HUES48 (cell line): ENCODE measurements at regions not wholly inside any gene's neighbourhood (a gene's known extent, or its start where the extent isn't known, plus 50 kb on each side); places are given as distances from the start of the nearest gene placed in this dataset.

Source experiments
- H3K27ac ChIP-seq: one replicate; pipeline ENCODE4 v1.7.0; 2013; ENCODE audit warnings: low read depth, low read length, inconsistent platforms
- H3K27me3 ChIP-seq: 2 replicates; pipeline ENCODE4 v1.6.1; 2013; ENCODE audit warnings: mild to moderate bottlenecking, low read length; ENCODE audit not compliant: control insufficient read depth, insufficient read depth
- H3K36me3 ChIP-seq: 2 replicates; pipeline ENCODE4 v1.6.1; 2013; ENCODE audit warnings: low read length; ENCODE audit not compliant: control insufficient read depth, insufficient read depth
- H3K4me1 ChIP-seq: 2 replicates; pipeline ENCODE4 v1.6.1; 2013; ENCODE audit warnings: mild to moderate bottlenecking, low read length; ENCODE audit not compliant: control insufficient read depth, insufficient read depth
- H3K4me3 ChIP-seq: 2 replicates; pipeline ENCODE4 v1.5.1; 2013; ENCODE audit warnings: mild to moderate bottlenecking, low read depth, low read length
- H3K9ac ChIP-seq: 2 replicates; pipeline ENCODE4 v1.6.1; 2013; ENCODE audit warnings: mild to moderate bottlenecking, low read depth, low read length, moderate library complexity
- H3K9me3 ChIP-seq: 2 replicates; pipeline ENCODE4 v1.6.1; 2013; ENCODE audit warnings: low read length; ENCODE audit not compliant: control insufficient read depth, insufficient read depth

DNA sequence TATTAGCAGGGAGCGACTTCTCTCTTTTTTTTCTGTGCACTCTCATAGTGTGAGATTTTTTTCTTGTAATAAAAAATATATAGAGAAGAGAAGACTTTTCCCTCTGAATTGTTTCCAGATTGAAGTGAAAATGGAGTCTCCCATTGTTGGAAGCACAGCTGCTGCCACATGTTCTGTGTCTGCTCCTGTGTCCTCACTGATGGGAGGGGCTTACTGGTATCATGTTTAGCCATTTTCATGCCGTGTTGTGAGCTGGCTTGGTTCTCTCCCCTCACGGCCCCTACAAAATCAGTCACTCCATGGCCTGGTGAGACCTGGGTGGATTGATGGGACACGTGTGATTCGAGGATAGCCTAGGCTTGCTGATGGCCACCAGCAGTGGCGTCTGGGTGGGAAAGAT is 379.7 kb upstream of the DDHD1 start:
- no peaks in the 10 kb centered on the region for H3K27me3 ChIP-seq
- no peaks in the 10 kb centered on the region for H3K4me1 ChIP-seq
- no peak overlapping the region for H3K9ac ChIP-seq
- H3K4me3 ChIP-seq, result no peak overlapping the region
- H3K27ac ChIP-seq, result no peak overlapping the region
- H3K36me3 ChIP-seq, result no peaks in the 10 kb centered on the region
- H3K9me3 ChIP-seq, result no peaks in the 10 kb centered on the region

DNA sequence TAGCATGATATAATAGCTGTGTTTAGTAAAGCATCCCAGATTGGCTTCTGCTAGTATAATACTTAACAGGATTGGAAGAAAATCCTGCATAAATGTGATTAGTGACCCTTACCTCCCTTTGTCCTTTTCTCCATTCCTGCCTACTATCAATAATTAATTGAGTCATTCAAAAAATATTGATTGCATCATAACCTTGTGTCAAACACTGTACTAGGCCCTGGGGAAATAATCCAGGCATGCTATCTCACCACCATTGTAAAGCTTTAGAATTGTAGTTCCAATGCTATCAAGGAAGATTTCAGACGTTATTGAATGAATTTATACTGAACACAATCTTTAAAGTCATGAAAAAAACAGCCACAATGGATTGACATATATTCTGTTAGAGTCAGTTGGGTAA is 378.6 kb upstream of the DDHD1 start:
- H3K9ac ChIP-seq, result no peak overlapping the region
- H3K9me3 ChIP-seq, result no peaks in the 10 kb centered on the region
- H3K4me1 ChIP-seq, result no peaks in the 10 kb centered on the region
- no peak overlapping the region for H3K27ac ChIP-seq
- no peak overlapping the region for H3K4me3 ChIP-seq
- no peaks in the 10 kb centered on the region for H3K27me3 ChIP-seq
- H3K36me3 ChIP-seq, result no peaks in the 10 kb centered on the region

DNA sequence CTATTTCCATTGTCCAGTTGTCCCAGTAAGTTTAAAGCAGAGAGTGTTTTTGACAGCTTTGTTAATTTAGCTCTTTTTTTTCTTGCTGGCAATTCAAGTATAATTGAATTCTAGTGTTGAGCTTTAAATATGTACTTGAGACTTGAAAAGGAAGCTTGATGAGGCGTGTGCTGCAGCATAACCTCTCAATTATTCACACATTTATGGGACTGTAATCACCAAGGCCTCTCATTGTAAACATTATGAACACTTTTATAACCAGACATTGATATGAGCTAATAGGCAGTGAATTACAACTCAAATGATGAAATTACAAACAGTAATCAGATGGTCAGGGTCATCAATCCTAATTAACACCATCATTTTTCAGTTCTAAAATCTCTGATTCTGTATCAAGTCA is 378.0 kb upstream of the DDHD1 start:
- Histone ChIP-seq H3K36me3 (no peaks in the 10 kb centered on the region), H3K9ac (no peak overlapping the region), H3K4me1 (no peaks in the 10 kb centered on the region), H3K27ac (no peak overlapping the region), H3K4me3 (no peak overlapping the region), H3K9me3 (no peaks in the 10 kb centered on the region), H3K27me3 (no peaks in the 10 kb centered on the region)

DNA sequence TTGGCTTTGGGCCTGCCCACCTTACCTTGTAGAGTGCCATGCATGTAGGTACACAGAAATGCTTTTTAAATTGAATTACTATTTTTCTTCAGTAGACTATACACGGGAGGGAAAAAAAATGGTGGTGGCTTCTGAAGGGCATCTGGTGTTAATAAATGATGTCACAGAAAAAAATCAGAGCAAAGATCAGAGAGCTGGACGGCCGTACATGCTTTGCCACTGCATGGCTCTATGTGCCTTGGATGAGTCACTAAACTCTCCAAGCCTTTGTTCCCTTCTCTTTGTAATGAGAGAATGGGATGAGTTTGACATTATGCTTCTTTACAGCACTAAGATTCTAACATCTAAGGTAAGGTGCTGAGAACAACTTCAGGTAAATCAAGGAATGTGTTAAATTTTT is 376.4 kb upstream of the DDHD1 start:
- no peaks in the 10 kb centered on the region for H3K4me1 ChIP-seq
- H3K9me3 ChIP-seq, result no peaks in the 10 kb centered on the region
- no peak overlapping the region for H3K4me3 ChIP-seq
- no peak overlapping the region for H3K9ac ChIP-seq
- no peaks in the 10 kb centered on the region for H3K27me3 ChIP-seq
- H3K36me3 ChIP-seq, result no peaks in the 10 kb centered on the region
- H3K27ac ChIP-seq, result no peak overlapping the region

DNA sequence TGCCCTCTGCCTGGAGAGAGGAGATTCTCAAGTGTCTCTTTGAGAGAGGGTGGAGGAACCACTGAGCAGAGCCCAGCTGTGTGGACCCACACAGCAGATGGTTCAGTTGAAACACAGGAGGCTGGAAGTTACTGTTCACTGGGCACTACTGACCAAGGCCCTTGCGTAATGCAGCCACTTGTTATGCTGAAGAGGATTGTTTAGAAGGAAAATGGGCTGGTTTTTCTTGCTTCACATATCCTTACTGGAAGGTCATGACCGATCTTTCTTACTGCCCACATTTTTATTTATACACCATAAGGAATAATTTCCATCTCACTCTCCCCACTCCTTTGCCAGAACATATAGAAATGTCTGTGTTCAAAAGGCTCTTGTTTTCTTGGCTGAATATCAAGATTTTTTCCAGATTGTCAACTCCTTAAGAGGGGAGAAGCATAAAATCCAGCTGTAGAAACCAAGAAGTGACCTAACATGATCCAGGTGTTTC is 375.1 kb upstream of the DDHD1 start:
- H3K36me3 ChIP-seq, result no peaks in the 10 kb centered on the region
- no peak overlapping the region for H3K9ac ChIP-seq
- H3K27me3 ChIP-seq, result no peaks in the 10 kb centered on the region
- no peaks in the 10 kb centered on the region for H3K9me3 ChIP-seq
- no peak overlapping the region for H3K27ac ChIP-seq
- no peaks in the 10 kb centered on the region for H3K4me1 ChIP-seq
- H3K4me3 ChIP-seq, result no peak overlapping the region

DNA sequence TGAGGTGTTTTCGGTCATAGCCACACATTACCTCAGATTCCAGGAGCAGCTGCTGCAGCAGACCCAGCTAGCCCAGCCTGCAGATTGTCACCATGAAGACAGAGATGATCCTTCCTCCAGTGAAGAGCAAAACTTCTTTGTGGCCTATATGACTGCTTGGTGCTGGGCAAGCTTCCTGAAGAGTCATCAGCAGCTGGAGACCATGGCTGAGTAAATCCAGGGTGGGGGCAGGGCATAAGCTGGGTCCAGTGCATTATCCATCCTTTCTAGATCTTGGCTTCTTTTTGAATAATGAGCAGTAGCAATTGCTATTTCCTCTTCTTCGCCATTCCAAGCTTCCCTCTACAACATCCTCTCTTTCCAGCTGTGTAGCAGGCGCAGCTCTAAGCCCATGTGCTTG is 373.1 kb upstream of the DDHD1 start:
- no peaks in the 10 kb centered on the region for H3K4me1 ChIP-seq
- no peaks in the 10 kb centered on the region for H3K36me3 ChIP-seq
- H3K4me3 ChIP-seq, result no peak overlapping the region
- H3K27me3 ChIP-seq, result no peaks in the 10 kb centered on the region
- H3K27ac ChIP-seq, result no peak overlapping the region
- H3K9me3 ChIP-seq, result no peaks in the 10 kb centered on the region
- H3K9ac ChIP-seq, result no peak overlapping the region

DNA sequence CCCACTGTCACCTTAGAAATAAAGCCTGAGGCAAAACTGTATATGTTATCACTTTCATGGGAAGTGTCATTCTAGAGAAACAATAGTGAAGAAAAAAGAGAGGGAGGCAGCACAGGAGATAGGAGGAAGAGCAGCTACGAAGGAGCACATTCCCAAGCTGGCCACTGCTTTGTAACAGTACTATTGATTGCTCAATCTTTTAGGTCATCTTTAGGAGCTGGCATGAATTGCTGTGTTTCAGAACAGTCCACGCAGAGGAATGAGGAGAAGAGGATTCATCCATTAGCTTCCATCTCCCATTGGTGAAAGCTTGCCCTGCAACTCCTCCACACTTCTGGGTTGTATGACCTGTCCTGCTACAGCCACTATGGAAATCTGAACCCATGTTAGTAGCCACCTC is 372.5 kb upstream of the DDHD1 start:
- Histone ChIP-seq H3K4me1 (no peaks in the 10 kb centered on the region), H3K9ac (no peak overlapping the region), H3K9me3 (no peaks in the 10 kb centered on the region), H3K36me3 (no peaks in the 10 kb centered on the region), H3K27ac (no peak overlapping the region), H3K4me3 (no peak overlapping the region), H3K27me3 (no peaks in the 10 kb centered on the region)

DNA sequence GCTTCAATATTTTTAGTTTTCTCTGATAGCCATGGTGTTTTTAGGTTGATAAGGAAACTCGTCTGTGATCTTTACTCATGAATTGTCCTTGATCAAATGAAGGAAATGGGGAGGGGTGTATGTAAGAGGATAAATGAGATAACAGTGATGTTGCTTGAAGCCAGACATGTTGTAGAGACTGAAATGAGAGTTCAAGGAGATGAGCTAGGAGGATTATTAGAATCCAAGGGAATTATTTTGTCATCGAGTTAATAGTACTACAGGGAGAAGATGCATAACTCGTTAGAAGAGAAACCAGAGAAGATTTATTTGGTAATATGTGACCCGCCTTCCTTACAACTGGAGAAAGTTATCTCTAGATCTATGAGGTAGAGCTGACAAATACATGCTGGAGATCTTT is 371.3 kb upstream of the DDHD1 start:
- no peaks in the 10 kb centered on the region for H3K27me3 ChIP-seq
- H3K4me1 ChIP-seq, result no peaks in the 10 kb centered on the region
- H3K4me3 ChIP-seq, result no peak overlapping the region
- no peaks in the 10 kb centered on the region for H3K9me3 ChIP-seq
- H3K27ac ChIP-seq, result no peak overlapping the region
- no peaks in the 10 kb centered on the region for H3K36me3 ChIP-seq
- H3K9ac ChIP-seq, result no peak overlapping the region

DNA sequence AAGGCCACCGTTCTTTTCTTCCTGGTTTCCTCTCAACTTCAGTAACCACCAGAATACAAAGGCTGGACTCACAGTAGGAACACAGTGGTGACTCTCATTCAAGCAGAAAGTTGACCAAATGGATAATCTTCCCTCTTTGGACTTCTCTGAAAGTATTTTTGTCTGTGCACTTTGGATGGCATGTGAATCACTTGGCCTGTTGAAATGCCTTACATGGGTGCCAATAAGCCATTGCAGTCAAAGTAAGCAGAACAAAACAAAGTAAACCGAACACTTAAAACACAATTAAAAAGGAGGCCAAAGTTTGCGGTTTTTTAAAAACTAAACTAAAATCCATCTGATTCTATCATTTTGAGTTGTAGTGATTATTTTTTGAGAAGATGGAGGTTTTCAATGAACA is 370.1 kb upstream of the DDHD1 start:
- no peaks in the 10 kb centered on the region for H3K9me3 ChIP-seq
- no peak overlapping the region for H3K4me3 ChIP-seq
- no peak overlapping the region for H3K9ac ChIP-seq
- H3K36me3 ChIP-seq, result no peaks in the 10 kb centered on the region
- no peaks in the 10 kb centered on the region for H3K27me3 ChIP-seq
- H3K4me1 ChIP-seq, result no peaks in the 10 kb centered on the region
- no peak overlapping the region for H3K27ac ChIP-seq

DNA sequence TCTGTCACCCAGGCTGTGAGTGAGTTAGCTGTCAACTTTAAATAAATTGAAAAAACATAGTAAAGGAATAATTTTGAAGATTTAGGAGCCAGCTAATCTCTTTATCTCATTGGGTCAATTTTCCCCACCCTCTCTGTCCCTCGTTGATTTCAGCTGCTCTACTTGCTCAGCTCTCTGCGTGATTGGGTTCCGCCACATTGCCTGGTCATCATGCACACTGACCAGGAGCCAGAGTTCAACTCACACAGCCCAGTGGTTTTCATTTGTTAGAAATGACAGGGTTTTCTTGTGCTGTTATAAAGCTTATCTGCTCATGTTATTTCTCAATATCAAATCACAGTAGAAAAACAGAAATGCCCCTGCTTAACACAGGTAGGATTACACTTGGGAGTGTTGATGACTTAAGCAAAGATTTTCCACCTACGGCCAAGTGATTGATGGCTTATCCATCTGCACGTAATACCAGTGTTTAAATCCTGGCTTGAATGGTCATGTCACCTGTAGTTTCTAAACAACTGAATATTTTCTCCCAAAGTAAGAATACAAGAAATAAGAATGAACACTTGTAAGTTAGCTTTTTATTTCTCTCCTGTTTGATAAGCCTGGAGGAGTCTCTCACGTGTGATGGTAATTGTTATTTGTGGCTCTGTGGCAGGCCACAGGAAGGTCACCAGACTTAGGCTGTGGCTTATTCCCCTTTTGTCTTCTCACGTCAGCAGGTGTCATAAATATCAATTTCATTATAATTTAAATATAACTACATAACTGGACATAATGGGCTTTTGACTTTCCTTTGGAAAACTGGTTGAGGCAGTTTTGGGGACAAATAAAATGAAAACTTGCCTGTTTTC is 367.2 kb upstream of the DDHD1 start:
- Histone ChIP-seq H3K4me1 (no peaks in the 10 kb centered on the region), H3K27me3 (no peaks in the 10 kb centered on the region), H3K36me3 (no peaks in the 10 kb centered on the region), H3K9me3 (no peaks in the 10 kb centered on the region), H3K4me3 (no peak overlapping the region), H3K27ac (no peak overlapping the region), H3K9ac (no peak overlapping the region)

DNA sequence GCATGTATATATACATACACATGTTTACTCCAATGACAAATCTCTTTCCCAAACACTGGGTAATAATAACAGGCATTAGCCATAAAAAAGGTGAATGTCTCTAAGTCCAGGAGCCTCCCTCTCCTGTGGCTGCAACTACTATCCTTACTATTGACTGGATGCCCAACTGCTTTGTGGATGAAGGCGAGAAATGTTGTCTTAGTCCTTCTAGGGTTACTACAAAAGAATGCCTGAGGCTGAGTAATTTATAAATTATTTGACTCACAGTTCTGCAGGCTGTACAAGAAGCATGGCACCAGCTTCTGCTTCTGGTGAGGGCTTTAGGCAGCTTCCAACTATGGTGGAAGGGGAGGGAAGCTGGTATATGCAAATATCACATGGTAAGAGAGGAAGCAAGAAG is 366.0 kb upstream of the DDHD1 start:
- Histone ChIP-seq H3K9me3 (no peaks in the 10 kb centered on the region), H3K4me1 (no peaks in the 10 kb centered on the region), H3K9ac (no peak overlapping the region), H3K27ac (no peak overlapping the region), H3K4me3 (no peak overlapping the region), H3K27me3 (no peaks in the 10 kb centered on the region), H3K36me3 (no peaks in the 10 kb centered on the region)
